ENCODE measurements at regions not wholly inside any gene's neighbourhood (a gene's known extent, or its start where the extent isn't known, plus 50 kb on each side); places are given as distances from the start of the nearest gene placed in this dataset.

GRCh38 chr10:104518891-104519290 is 122.2 kb upstream of the SORCS3 start:
- no peak for DNase-seq (ENCODE audit: low read depth)
- no peak for TF ChIP-seq CTCF (IDR thresholded peaks at IDR 0.05; ENCODE audit: insufficient read depth, low read depth, low read length, missing control alignments)

GRCh38 chr10:104520653-104521052 is 120.4 kb upstream of the SORCS3 start:
- DNase-seq (ENCODE audit: low read depth): no peak
- TF ChIP-seq CTCF (IDR thresholded peaks at IDR 0.05; ENCODE audit: insufficient read depth, low read depth, low read length, missing control alignments): no peak
- no peak overlapping the region for H3K4me3 ChIP-seq (ENCODE audit: low read length)

More at GRCh38 chr10:104518891-104519290, 122.2 kb upstream of the SORCS3 start:
- H3K4me3 ChIP-seq (ENCODE audit: low read length): no peak overlapping the region

- no peak for TF ChIP-seq CTCF (IDR thresholded peaks at IDR 0.05; ENCODE audit: insufficient read depth, low read depth, low read length, missing control alignments)
- no peak for DNase-seq (ENCODE audit: low read depth)
Measured at GRCh38 chr10:104521901-104522694, 119.0 kb upstream of the SORCS3 start.

GRCh38 chr10:104526188-104526587 is 114.9 kb upstream of the SORCS3 start:
- no peak overlapping the region for H3K4me3 ChIP-seq (ENCODE audit: low read length)
- TF ChIP-seq CTCF (IDR thresholded peaks at IDR 0.05; ENCODE audit: insufficient read depth, low read depth, low read length, missing control alignments): no peak
- DNase-seq (ENCODE audit: low read depth): no peak

More at GRCh38 chr10:104521901-104522694, 119.0 kb upstream of the SORCS3 start:
- no peak overlapping the region for H3K4me3 ChIP-seq (ENCODE audit: low read length)

GRCh38 chr10:104527013-104527412 is 114.1 kb upstream of the SORCS3 start:
- DNase-seq (ENCODE audit: low read depth): no peak
- no peak for TF ChIP-seq CTCF (IDR thresholded peaks at IDR 0.05; ENCODE audit: insufficient read depth, low read depth, low read length, missing control alignments)

GRCh38 chr10:104540181-104540580 is 100.9 kb upstream of the SORCS3 start:
- TF ChIP-seq CTCF (IDR thresholded peaks at IDR 0.05; ENCODE audit: insufficient read depth, low read depth, low read length, missing control alignments): no peak

More at GRCh38 chr10:104527013-104527412, 114.1 kb upstream of the SORCS3 start:
- H3K4me3 ChIP-seq (ENCODE audit: low read length): no peak overlapping the region

GRCh38 chr10:104541820-104542219 is 99.3 kb upstream of the SORCS3 start:
- TF ChIP-seq CTCF (IDR thresholded peaks at IDR 0.05; ENCODE audit: insufficient read depth, low read depth, low read length, missing control alignments): no peak
- no peak for DNase-seq (ENCODE audit: low read depth)

More at GRCh38 chr10:104540181-104540580, 100.9 kb upstream of the SORCS3 start:
- H3K4me3 ChIP-seq (ENCODE audit: low read length): no peak overlapping the region
- no peak for DNase-seq (ENCODE audit: low read depth)

More at GRCh38 chr10:104541820-104542219, 99.3 kb upstream of the SORCS3 start:
- H3K4me3 ChIP-seq (ENCODE audit: low read length): no peak overlapping the region
